Panc1 (cell line): ENCODE measurements at regions not wholly inside any gene's neighbourhood (a gene's known extent, or its start where the extent isn't known, plus 50 kb on each side); places are given as distances from the start of the nearest gene placed in this dataset.

Experiments used
- ATAC-seq: fragments of 200-7000 bp; cut with Tn5 transposase; 2 replicates; pipeline ENCODE4 v1.9.1; 2020; ENCODE audit warnings: mild to moderate bottlenecking, moderate library complexity
- BruUV-seq: library from RNA; stranded (reverse); fragments of 400-500 nt; replicated peaks from 2 replicates; lab custom pipeline; 2021; lab: Mats Ljungman, UMichigan
- CTCF ChIA-PET: fragments of 300-600 bp; sonication (Branson Sonifier 250); formaldehyde crosslinking; loops from one replicate; lab custom pipeline; 2022; ENCODE audit warnings: antibody characterized with exemption; lab: Charles Lee
- POLR2A ChIA-PET: fragments of 300-600 bp; sonication (Branson Sonifier 250); formaldehyde crosslinking; loops from one replicate; lab custom pipeline; 2022; ENCODE audit warnings: antibody characterized with exemption; lab: Charles Lee
- DNase-seq: peaks from one replicate; pipeline ENCODE4 v3.0.0-alpha.2; 2010; ENCODE audit warnings: low read depth, low spot score
- H3K27ac ChIP-seq: 2 replicates; pipeline ENCODE4 v1.5.1; 2011; ENCODE audit warnings: mild to moderate bottlenecking, low read length, inconsistent platforms
- H3K27me3 ChIP-seq: fragments of 200-500 bp; sonication (Bioruptor generic); 2 replicates; pipeline ENCODE4 v1.6.0; 2014; ENCODE audit warnings: low read length, inconsistent platforms; ENCODE audit not compliant: control insufficient read depth, insufficient read depth
- H3K36me3 ChIP-seq: fragments of 200-500 bp; sonication (Bioruptor generic); 2 replicates; pipeline ENCODE4 v1.5.1; 2014; ENCODE audit warnings: inconsistent platforms, mild to moderate bottlenecking, low read length, moderate library complexity; ENCODE audit not compliant: control insufficient read depth, insufficient read depth
- H3K4me1 ChIP-seq: 2 replicates; pipeline ENCODE4 v1.5.1; 2011; ENCODE audit warnings: inconsistent platforms, mild to moderate bottlenecking, low read length, moderate library complexity; ENCODE audit not compliant: control insufficient read depth, insufficient read depth
- H3K4me3 ChIP-seq, 2 experiments: 2 replicates each; pipeline ENCODE4 v1.5.1; 2011 to 2012; ENCODE audit warnings: low read depth in 2 of 2, low read length in 2 of 2, mild to moderate bottlenecking in 2 of 2, inconsistent platforms in 1 of 2, moderate library complexity in 1 of 2
- H3K9me3 ChIP-seq: fragments of 200-500 bp; sonication (Bioruptor generic); 2 replicates; pipeline ENCODE4 v1.5.1; 2014; ENCODE audit warnings: low read depth, mild to moderate bottlenecking, inconsistent platforms, low read length, moderate library complexity; ENCODE audit not compliant: control insufficient read depth, insufficient read depth
- CTCF ChIP-seq: fragments of 450-650 bp; IDR thresholded peaks from 2 replicates; pipeline ENCODE4 v1.5.1; 2017; ENCODE audit warnings: mild to moderate bottlenecking
- POLR2AphosphoS5 ChIP-seq: IDR thresholded peaks from 2 replicates; pipeline ENCODE4 v1.6.1; 2012; ENCODE audit warnings: mild to moderate bottlenecking, low read depth, low read length, moderate library complexity
- REST ChIP-seq, 2 experiments: IDR thresholded peaks; 2 replicates each; pipeline ENCODE4 v1.6.1; 2011 to 2012; ENCODE audit warnings: low read depth in 2 of 2, control low read depth in 1 of 2, low read length in 1 of 2, mild to moderate bottlenecking in 1 of 2, moderate library complexity in 1 of 2; ENCODE audit not compliant: insufficient read depth in 1 of 2
- SIN3A ChIP-seq: IDR thresholded peaks from 2 replicates; pipeline ENCODE4 v1.6.1; 2012; ENCODE audit warnings: low read depth, mild to moderate bottlenecking, low read length, moderate library complexity, borderline replicate concordance; ENCODE audit not compliant: insufficient read depth
- TCF7L2 ChIP-seq: IDR thresholded peaks from 2 replicates; pipeline ENCODE4 v1.6.1; 2011; ENCODE audit warnings: mild to moderate bottlenecking, low read depth, low read length, inconsistent platforms
- in situ Hi-C: cut with HindIII; loops from 2 replicates; pipeline ENCODE4 v1.10.0; 2016; ENCODE audit warnings: low sequenced_read_pairs, low pct_unique_long_range_greater_than_20kb
- intact Hi-C: fragments of 100-400 bp; cut with micrococcal nuclease; formaldehyde crosslinking; loops from one replicate; pipeline ENCODE4 v1.10.0; 2022; ENCODE audit not compliant: unreplicated experiment

GRCh38 chr3:178127221-178127620, 409.0 kb upstream of the KCNMB2 start:
- DNase-seq (no peak), ATAC-seq (no peak)
- no peaks in the 10 kb centered on the region for H3K27me3 ChIP-seq
- no peaks in the 10 kb centered on the region for H3K4me1 ChIP-seq
- BruUV-seq: no TSS peak
- TF ChIP-seq REST (IDR thresholded peaks at IDR 0.05; ENCODE audit: insufficient read depth in 1 of 2, low read depth in 2 of 2, low read length in 1 of 2) (no peak), POLR2AphosphoS5 (no peak), CTCF (no peak), TCF7L2 (no peak), SIN3A (no peak)
- intact Hi-C loops (no loop called here), in situ Hi-C loops (no loop called here)
- ChIA-PET POLR2A (no interaction called here), CTCF (no interaction called here)
- H3K4me3 ChIP-seq: no peak overlapping the region
- no peaks in the 10 kb centered on the region for H3K36me3 ChIP-seq
- no peaks in the 10 kb centered on the region for H3K9me3 ChIP-seq
- no peak overlapping the region for H3K27ac ChIP-seq

- in situ Hi-C loops (no loop called here), intact Hi-C loops (no loop called here)
- ChIA-PET CTCF (no interaction called here), POLR2A (no interaction called here)
- Histone ChIP-seq H3K4me3 (no peak overlapping the region), H3K4me1 (no peaks in the 10 kb centered on the region), H3K9me3 (no peaks in the 10 kb centered on the region), H3K27ac (no peak overlapping the region), H3K27me3 (no peaks in the 10 kb centered on the region), H3K36me3 (no peaks in the 10 kb centered on the region)
- DNase-seq (no peak), ATAC-seq (no peak)
- no TSS peak for BruUV-seq
- TF ChIP-seq CTCF (no peak), POLR2AphosphoS5 (no peak), SIN3A (no peak), REST (IDR thresholded peaks at IDR 0.05; ENCODE audit: insufficient read depth in 1 of 2, low read depth in 2 of 2, low read length in 1 of 2) (no peak), TCF7L2 (no peak)
These were observed 407.1 kb upstream of the KCNMB2 start for GRCh38 chr3:178129109-178129508.
